DOHH2 (cell line): ENCODE measurements at regions not wholly inside any gene's neighbourhood (a gene's known extent, or its start where the extent isn't known, plus 50 kb on each side); places are given as distances from the start of the nearest gene placed in this dataset.

Experiments
- H3F3A ChIP-seq: fragments of 200-600 bp; sonication (generic), shearing (Covaris generic); 2 replicates; pipeline ENCODE4 v1.6.0; 2016; ENCODE audit warnings: antibody characterized with exemption, mild to moderate bottlenecking; ENCODE audit not compliant: control insufficient read depth, insufficient read depth
- H3K27ac ChIP-seq: fragments of 200-600 bp; sonication (generic); 2 replicates; pipeline ENCODE4 v1.5.1; 2014; ENCODE audit warnings: low read depth, mild to moderate bottlenecking, low read length, moderate library complexity
- H3K27me3 ChIP-seq: fragments of 200-600 bp; sonication (generic); 2 replicates; pipeline ENCODE4 v1.6.1; 2014; ENCODE audit warnings: mild to moderate bottlenecking, low read length, mixed read lengths; ENCODE audit not compliant: control insufficient read depth
- H3K36me3 ChIP-seq: fragments of 200-600 bp; sonication (generic); 2 replicates; pipeline ENCODE4 v1.6.1; 2014; ENCODE audit warnings: mild to moderate bottlenecking, low read length, moderate library complexity, mixed read lengths; ENCODE audit not compliant: control insufficient read depth
- H3K4me1 ChIP-seq: fragments of 200-600 bp; sonication (generic); 2 replicates; pipeline ENCODE4 v1.6.1; 2014; ENCODE audit warnings: mild to moderate bottlenecking, low read length, mixed read lengths; ENCODE audit not compliant: control insufficient read depth
- H3K4me2 ChIP-seq: fragments of 200-600 bp; sonication (generic); 2 replicates; pipeline ENCODE4 v1.6.0; 2014; ENCODE audit warnings: mild to moderate bottlenecking, low read length, moderate library complexity
- H3K4me3 ChIP-seq: fragments of 200-600 bp; sonication (generic); 2 replicates; pipeline ENCODE4 v1.5.1; 2014; ENCODE audit warnings: mild to moderate bottlenecking, low read length, mixed read lengths
- H3K79me2 ChIP-seq: fragments of 200-600 bp; sonication (generic); 2 replicates; pipeline ENCODE4 v1.6.1; 2014; ENCODE audit warnings: mild to moderate bottlenecking, low read length, mixed read lengths; ENCODE audit not compliant: control insufficient read depth
- H3K9me2 ChIP-seq: fragments of 200-600 bp; sonication (generic); replicated peaks from 2 replicates; pipeline ENCODE4 v1.6.1; 2014; ENCODE audit warnings: mild to moderate bottlenecking, low read length, mixed read lengths; ENCODE audit not compliant: control insufficient read depth
- H3K9me3 ChIP-seq: fragments of 200-600 bp; sonication (generic); 2 replicates; pipeline ENCODE4 v1.6.1; 2014; ENCODE audit warnings: antibody characterized with exemption, low read length, mixed read lengths; ENCODE audit not compliant: control insufficient read depth, insufficient read depth
- H4K20me1 ChIP-seq: fragments of 200-600 bp; sonication (generic); 2 replicates; pipeline ENCODE4 v1.6.0; 2014; ENCODE audit warnings: low read depth, mild to moderate bottlenecking, antibody characterized with exemption, low read length, moderate library complexity; ENCODE audit not compliant: control insufficient read depth, insufficient read depth
- CTCF ChIP-seq: fragments of 200-600 bp; sonication (generic); IDR thresholded peaks from one replicate; pipeline ENCODE4 v1.5.1; 2014; ENCODE audit warnings: antibody characterized with exemption, mild to moderate bottlenecking, low read depth, low read length; ENCODE audit not compliant: poor library complexity, severe bottlenecking
- EZH2phosphoT487 ChIP-seq: fragments of 200-600 bp; sonication (generic); IDR thresholded peaks from 2 replicates; pipeline ENCODE4 v1.6.1; 2017; ENCODE audit warnings: borderline replicate concordance, mild to moderate bottlenecking, antibody characterized with exemption, low read length, moderate library complexity, mixed read lengths

- H3K27me3 ChIP-seq: no peaks in the 10 kb centered on the region
- H3K36me3 ChIP-seq: no peaks in the 10 kb centered on the region
- H3K9me2 ChIP-seq: no peaks in the 10 kb centered on the region
- no peaks in the 10 kb centered on the region for H3K79me2 ChIP-seq
- no peaks in the 10 kb centered on the region for H4K20me1 ChIP-seq
- H3K27ac ChIP-seq: no peak overlapping the region
- no peak overlapping the region for H3K4me3 ChIP-seq
- no peak overlapping the region for H3K4me2 ChIP-seq
- no peaks in the 10 kb centered on the region for H3K4me1 ChIP-seq
- H3F3A ChIP-seq: no peaks in the 10 kb centered on the region
- TF ChIP-seq EZH2phosphoT487 (no peak), CTCF (no peak)
- H3K9me3 ChIP-seq: no peaks in the 10 kb centered on the region
These were observed 298.7 kb upstream of the ZC3H12C start for GRCh38 chr11:109794501-109794900.

GRCh38 chr11:109795234-109795633 is 298.0 kb upstream of the ZC3H12C start:
- no peak overlapping the region for H3K27ac ChIP-seq
- H3K36me3 ChIP-seq: no peaks in the 10 kb centered on the region
- H4K20me1 ChIP-seq: no peaks in the 10 kb centered on the region
- no peaks in the 10 kb centered on the region for H3K9me3 ChIP-seq
- no peaks in the 10 kb centered on the region for H3K9me2 ChIP-seq
- H3K4me1 ChIP-seq: no peaks in the 10 kb centered on the region
- no peaks in the 10 kb centered on the region for H3K27me3 ChIP-seq
- no peaks in the 10 kb centered on the region for H3K79me2 ChIP-seq
- H3F3A ChIP-seq: no peaks in the 10 kb centered on the region
- no peak overlapping the region for H3K4me3 ChIP-seq
- TF ChIP-seq CTCF: no peak
- TF ChIP-seq EZH2phosphoT487: no peak
- H3K4me2 ChIP-seq: no peak overlapping the region

- Histone ChIP-seq H3K79me2 (no peaks in the 10 kb centered on the region), H3K4me2 (no peak overlapping the region), H4K20me1 (no peaks in the 10 kb centered on the region), H3F3A (no peaks in the 10 kb centered on the region), H3K27me3 (no peaks in the 10 kb centered on the region), H3K9me3 (no peaks in the 10 kb centered on the region), H3K9me2 (no peaks in the 10 kb centered on the region), H3K4me3 (no peak overlapping the region), H3K27ac (no peak overlapping the region), H3K36me3 (no peaks in the 10 kb centered on the region), H3K4me1 (no peaks in the 10 kb centered on the region)
- no peak for TF ChIP-seq CTCF
- TF ChIP-seq EZH2phosphoT487: no peak
These were observed 296.9 kb upstream of the ZC3H12C start for GRCh38 chr11:109796253-109796652.

- H3K27ac ChIP-seq: no peak overlapping the region
- no peaks in the 10 kb centered on the region for H3K4me1 ChIP-seq
- H3K9me2 ChIP-seq: no peaks in the 10 kb centered on the region
- no peaks in the 10 kb centered on the region for H3K36me3 ChIP-seq
- H3K79me2 ChIP-seq: no peaks in the 10 kb centered on the region
- no peak for TF ChIP-seq EZH2phosphoT487
- TF ChIP-seq CTCF: no peak
- no peaks in the 10 kb centered on the region for H4K20me1 ChIP-seq
- H3K27me3 ChIP-seq: no peaks in the 10 kb centered on the region
- no peak overlapping the region for H3K4me2 ChIP-seq
- no peak overlapping the region for H3K4me3 ChIP-seq
- no peaks in the 10 kb centered on the region for H3F3A ChIP-seq
- H3K9me3 ChIP-seq: no peaks in the 10 kb centered on the region
These were observed 294.7 kb upstream of the ZC3H12C start for GRCh38 chr11:109798521-109798920.
